ENCODE measurements at regions not wholly inside any gene's neighbourhood (a gene's known extent, or its start where the extent isn't known, plus 50 kb on each side); places are given as distances from the start of the nearest gene placed in this dataset.

- no peak for TF ChIP-seq GATA2 (IDR thresholded peaks at IDR 0.05; ENCODE audit: low read depth, low read length)
- TF ChIP-seq GATA3 (IDR thresholded peaks at IDR 0.05; ENCODE audit: low read depth, low read length): no peak
Observed at GRCh38 chr15:25989327-25989726, 126.2 kb upstream of the ATP10A start.

Measured in SH-SY5Y (cell line).